ENCODE measurements at regions not wholly inside any gene's neighbourhood (a gene's known extent, or its start where the extent isn't known, plus 50 kb on each side); places are given as distances from the start of the nearest gene placed in this dataset.

DNA sequence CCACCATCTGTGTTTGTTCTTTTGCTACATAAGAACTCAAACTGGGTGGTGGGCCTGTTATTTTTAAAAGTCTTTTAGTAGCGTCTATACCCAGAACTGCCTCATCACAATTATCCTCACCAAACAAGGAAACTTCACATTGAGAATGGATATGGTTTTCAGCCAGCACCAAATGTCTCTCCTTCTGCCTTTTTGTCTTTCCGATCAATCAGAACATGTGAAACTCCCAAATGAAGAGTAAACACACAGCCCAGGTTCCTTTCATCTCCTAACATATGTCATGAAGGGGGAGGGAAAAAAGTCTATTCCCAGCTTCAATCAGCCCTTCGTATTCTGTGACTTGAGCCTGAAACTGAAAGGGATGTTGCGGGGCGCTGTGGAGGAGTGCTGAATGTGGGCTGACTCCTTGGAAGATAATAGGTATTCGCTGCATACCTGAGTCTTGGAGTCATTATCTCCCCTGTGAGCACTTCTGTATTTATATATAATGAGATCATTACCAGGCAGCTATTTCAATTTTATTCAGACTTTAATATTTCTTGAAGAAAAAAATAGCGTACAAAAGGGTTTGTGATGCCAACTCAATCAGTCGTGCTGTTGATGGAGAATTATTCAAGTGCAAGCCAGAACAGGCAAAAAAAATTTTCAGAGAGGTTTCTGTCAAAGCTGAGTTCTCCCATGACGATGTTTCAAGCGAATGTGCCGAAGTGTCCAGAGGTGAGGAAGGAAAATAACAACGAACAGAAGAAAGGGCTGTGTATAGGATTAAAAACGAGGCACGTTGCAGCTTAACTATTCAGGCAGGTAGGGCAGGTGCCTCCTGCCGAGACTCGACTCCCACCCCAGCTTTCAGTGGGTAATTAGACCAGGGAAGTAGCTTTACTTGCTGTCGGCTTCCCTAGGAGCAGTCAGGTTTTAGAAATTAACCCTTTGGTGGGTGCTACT is 163.9 kb upstream of the NOCT start:
- H3K36me3 ChIP-seq: no peaks in the 10 kb centered on the region
- no peaks in the 10 kb centered on the region for H3K9me3 ChIP-seq
- H3K27ac ChIP-seq: no peak overlapping the region
- TF ChIP-seq POLR2A (IDR thresholded peaks at IDR 0.05): no peak
- WGBS, 5 donors: 29 to 36% (median 32%) methylated on average over 17 of the region's 17 CpGs
- no peak for DNase-seq
- peaks cover 0 to 28% (median 0%) of the 10 kb centered on the region in 7 donors for H3K27me3 ChIP-seq (replicated peaks in 1 of 7)
- intact Hi-C loops (cut with DNase I; ENCODE audit: low total_unique reads): no loop called here
- H3K4me3 ChIP-seq: no peak overlapping the region
- no peaks in the 10 kb centered on the region for H3K4me1 ChIP-seq

DNA sequence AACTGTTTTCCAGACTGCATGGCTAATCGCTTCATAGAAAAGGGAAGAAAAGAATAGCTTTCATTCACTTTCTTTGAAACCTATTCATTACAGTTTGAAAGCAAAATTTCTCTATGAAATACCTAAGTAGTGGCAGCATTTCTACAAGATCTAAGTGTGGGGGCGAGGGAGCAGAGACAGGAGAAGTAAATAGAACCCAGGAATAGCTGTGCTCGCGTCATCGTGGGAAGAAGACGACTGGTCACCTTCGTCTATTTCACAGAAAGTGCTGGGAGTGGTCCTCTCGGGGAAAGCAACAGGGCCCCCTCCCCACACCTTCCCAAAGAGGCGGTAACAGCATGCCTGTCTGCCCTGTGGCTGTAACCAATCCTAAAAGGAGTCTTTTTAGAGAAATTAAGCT is 169.9 kb upstream of the NOCT start:
- Histone ChIP-seq H3K4me1 (no peaks in the 10 kb centered on the region), H3K9me3 (no peaks in the 10 kb centered on the region), H3K36me3 (no peaks in the 10 kb centered on the region), H3K4me3 (no peak overlapping the region), H3K27ac (no peak overlapping the region), H3K27me3 (replicated peaks in 1 of 7) (no peaks in the 10 kb centered on the region)
- 70 to 78% (median 76%) methylated on average over 9 of the region's 9 CpGs for WGBS, 5 donors
- intact Hi-C loops (cut with DNase I; ENCODE audit: low total_unique reads): no loop called here
- no peak for DNase-seq
- TF ChIP-seq, protein P1, sequence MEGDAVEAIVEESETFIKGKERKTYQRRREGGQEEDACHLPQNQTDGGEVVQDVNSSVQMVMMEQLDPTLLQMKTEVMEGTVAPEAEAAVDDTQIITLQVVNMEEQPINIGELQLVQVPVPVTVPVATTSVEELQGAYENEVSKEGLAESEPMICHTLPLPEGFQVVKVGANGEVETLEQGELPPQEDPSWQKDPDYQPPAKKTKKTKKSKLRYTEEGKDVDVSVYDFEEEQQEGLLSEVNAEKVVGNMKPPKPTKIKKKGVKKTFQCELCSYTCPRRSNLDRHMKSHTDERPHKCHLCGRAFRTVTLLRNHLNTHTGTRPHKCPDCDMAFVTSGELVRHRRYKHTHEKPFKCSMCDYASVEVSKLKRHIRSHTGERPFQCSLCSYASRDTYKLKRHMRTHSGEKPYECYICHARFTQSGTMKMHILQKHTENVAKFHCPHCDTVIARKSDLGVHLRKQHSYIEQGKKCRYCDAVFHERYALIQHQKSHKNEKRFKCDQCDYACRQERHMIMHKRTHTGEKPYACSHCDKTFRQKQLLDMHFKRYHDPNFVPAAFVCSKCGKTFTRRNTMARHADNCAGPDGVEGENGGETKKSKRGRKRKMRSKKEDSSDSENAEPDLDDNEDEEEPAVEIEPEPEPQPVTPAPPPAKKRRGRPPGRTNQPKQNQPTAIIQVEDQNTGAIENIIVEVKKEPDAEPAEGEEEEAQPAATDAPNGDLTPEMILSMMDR (IDR thresholded peaks at IDR 0.05 in 8 of 11, conservative IDR thresholded peaks at IDR 0.05 in 3 of 11): no peak
- TF ChIP-seq POLR2AphosphoS5 (IDR thresholded peaks at IDR 0.05): no peak
- TF ChIP-seq POLR2A (IDR thresholded peaks at IDR 0.05): no peak

DNA sequence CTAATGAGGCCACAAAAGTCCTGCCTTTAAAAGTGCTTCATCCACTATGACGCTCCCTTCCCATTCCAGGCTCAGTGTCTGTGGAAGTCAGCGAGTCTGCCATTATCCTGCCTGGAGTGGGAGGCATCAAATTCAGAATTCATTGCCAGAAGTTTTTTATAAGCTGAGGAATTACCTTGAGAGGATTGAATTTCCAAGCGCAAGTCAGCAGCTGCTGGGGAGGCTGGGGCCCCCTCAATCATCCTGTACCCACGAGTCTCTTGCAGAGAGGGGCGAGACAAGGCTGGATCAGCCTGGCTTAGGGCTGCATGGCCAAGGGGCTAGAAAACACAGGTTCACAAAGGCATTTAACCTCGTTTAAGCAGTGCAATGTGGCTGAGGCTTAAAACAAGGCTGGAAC is 170.5 kb upstream of the NOCT start:
- Histone ChIP-seq H3K9me3 (no peaks in the 10 kb centered on the region), H3K36me3 (no peaks in the 10 kb centered on the region), H3K27ac (no peak overlapping the region), H3K4me3 (no peak overlapping the region), H3K27me3 (replicated peaks in 1 of 7) (no peaks in the 10 kb centered on the region), H3K4me1 (no peaks in the 10 kb centered on the region)
- intact Hi-C loops (cut with DNase I; ENCODE audit: low total_unique reads): no loop called here
- WGBS, 5 donors: 65 to 82% (median 78%) methylated on average over 6 of the region's 6 CpGs
- TF ChIP-seq POLR2AphosphoS5 (IDR thresholded peaks at IDR 0.05) (no peak), POLR2A (IDR thresholded peaks at IDR 0.05) (no peak)
- TF ChIP-seq, protein P1 (IDR thresholded peaks at IDR 0.05 in 8 of 11, conservative IDR thresholded peaks at IDR 0.05 in 3 of 11): no peak
- no peak for DNase-seq

DNA sequence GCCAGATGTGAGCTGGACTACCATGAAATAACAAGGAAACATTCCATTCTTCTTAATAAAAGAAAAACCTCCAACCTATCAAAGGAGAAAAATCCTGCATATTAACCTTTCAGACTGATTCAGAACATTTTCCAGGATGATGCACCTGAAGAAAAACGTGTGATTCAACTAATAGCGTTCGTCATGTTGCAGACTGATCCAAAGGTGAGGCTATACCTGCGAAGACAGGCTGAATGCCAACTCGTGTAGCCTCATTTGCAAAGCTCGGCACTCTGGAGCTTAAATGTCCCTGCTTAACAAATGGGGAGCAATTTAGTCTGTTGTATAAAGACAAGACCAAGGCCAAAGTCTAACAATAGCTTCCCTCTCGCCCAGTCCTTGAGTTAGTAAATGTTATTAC is 172.0 kb upstream of the NOCT start:
- intact Hi-C loops (cut with DNase I; ENCODE audit: low total_unique reads): no loop called here
- Histone ChIP-seq H3K27me3 (replicated peaks in 1 of 7) (no peaks in the 10 kb centered on the region), H3K9me3 (no peaks in the 10 kb centered on the region), H3K4me3 (no peak overlapping the region), H3K36me3 (no peaks in the 10 kb centered on the region), H3K4me1 (no peaks in the 10 kb centered on the region), H3K27ac (no peak overlapping the region)
- no peak for DNase-seq
- WGBS, 5 donors: 67 to 82% (median 78%) methylated on average over 7 of the region's 7 CpGs
- TF ChIP-seq POLR2AphosphoS5 (IDR thresholded peaks at IDR 0.05) (no peak), POLR2A (IDR thresholded peaks at IDR 0.05) (no peak)
- TF ChIP-seq, protein P1 (IDR thresholded peaks at IDR 0.05 in 8 of 11, conservative IDR thresholded peaks at IDR 0.05 in 3 of 11): no peak
